ENCODE measurements at regions not wholly inside any gene's neighbourhood (a gene's known extent, or its start where the extent isn't known, plus 50 kb on each side); places are given as distances from the start of the nearest gene placed in this dataset.

DNA sequence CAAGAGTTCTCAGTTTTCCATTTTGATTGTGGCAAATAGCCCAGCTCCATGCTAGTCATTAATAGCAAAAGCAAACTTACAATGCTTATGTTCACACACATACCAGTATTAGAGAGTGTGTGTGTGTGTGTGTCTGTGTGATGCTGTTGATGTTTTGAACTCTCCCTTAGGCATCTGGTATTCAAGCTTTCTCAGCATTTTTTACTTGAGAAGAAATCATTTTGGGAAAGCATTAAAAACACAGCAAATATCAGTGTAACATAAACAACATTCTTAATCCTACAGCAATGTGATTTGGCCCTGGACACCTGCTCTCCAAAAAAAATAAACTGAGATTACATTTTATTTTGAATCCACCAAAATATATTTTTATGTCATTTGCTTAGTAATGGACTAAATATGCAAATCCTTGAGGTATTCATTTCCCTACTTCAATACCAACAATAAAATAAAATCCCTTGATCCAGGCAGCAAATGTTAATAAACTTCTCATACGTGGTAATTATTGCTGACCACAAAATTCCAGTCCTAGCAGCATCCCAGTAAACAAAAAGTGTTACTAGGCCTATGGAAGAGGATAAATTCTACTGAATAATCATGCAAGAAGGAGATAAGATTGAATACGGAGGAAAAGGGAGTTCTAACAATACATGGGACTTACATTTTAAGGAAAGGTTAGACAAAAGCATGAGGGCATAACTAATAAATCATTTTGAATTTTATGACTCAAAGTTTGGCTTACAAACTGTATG lies 249.5 kb upstream of the CLEC14A start (continued):
- TF ChIP-seq, protein P1, sequence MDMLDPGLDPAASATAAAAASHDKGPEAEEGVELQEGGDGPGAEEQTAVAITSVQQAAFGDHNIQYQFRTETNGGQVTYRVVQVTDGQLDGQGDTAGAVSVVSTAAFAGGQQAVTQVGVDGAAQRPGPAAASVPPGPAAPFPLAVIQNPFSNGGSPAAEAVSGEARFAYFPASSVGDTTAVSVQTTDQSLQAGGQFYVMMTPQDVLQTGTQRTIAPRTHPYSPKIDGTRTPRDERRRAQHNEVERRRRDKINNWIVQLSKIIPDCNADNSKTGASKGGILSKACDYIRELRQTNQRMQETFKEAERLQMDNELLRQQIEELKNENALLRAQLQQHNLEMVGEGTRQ (IDR thresholded peaks at IDR 0.05; ENCODE audit: low read depth, low read length) = no peak

DNA sequence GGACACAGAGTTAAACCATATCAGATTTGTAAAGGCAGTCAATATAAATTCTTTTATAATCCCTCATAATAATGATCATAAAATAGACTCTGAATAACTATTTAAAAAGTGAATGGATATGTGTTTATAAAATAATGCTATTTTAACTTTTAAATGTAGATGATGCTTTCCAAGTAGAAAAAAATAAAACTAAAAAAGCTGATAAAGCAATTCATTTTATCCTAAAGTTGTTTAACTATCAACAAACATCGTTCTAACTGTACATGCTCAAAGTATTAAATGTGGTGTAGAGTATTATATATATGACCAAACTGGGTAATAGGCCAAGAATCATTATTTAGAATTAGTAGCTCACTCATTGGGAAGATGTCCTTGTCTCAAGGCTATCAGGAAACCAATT lies 248.3 kb upstream of the CLEC14A start:
- Histone ChIP-seq H2BK120ac (ENCODE audit: low read depth, low read length) (no peak overlapping the region), H4K8ac (ENCODE audit: low read depth in 2 of 2, low read length in 2 of 2) (no peak overlapping the region), H3K27ac (ENCODE audit: insufficient read depth, low read length) (no peak overlapping the region), H3K56ac (ENCODE audit: extremely low read depth, insufficient read depth, low read length) (no peak overlapping the region), H3K14ac (replicated peaks; ENCODE audit: low read depth, low read length) (no peak overlapping the region), H2AK5ac (ENCODE audit: low read depth, low read length) (no peak overlapping the region), H3K27me3 (ENCODE audit: control insufficient read depth, insufficient read depth, low read length) (no peaks in the 10 kb centered on the region), H3K9me1 (ENCODE audit: insufficient read depth, low read length) (no peaks in the 10 kb centered on the region), H2BK20ac (ENCODE audit: low read depth, low read length) (no peak overlapping the region), H3K18ac (ENCODE audit: low read depth, low read length) (no peak overlapping the region), H3K4ac (ENCODE audit: low read depth, low read length) (no peak overlapping the region), H3K4me3 (ENCODE audit: insufficient read depth, low read depth, low read length) (no peak overlapping the region), H2AFZ (replicated peaks; ENCODE audit: low read length, poor library complexity) (no peak overlapping the region), H3K9ac (ENCODE audit: low read depth, low read length) (no peak overlapping the region), H4K5ac (ENCODE audit: low read depth, low read length) (no peak overlapping the region), H3K36me3 (ENCODE audit: control insufficient read depth, insufficient read depth, low read length) (no peaks in the 10 kb centered on the region), H2AK9ac (replicated peaks; ENCODE audit: low read depth, low read length, poor library complexity) (no peak overlapping the region), H3K23ac (ENCODE audit: low read depth, low read length) (no peak overlapping the region), H3K79me1 (ENCODE audit: low read depth in 1 of 2, low read length in 2 of 2) (no peaks in the 10 kb centered on the region), H2BK15ac (ENCODE audit: low read depth, low read length) (no peak overlapping the region), H2BK5ac (ENCODE audit: low read depth, low read length, poor library complexity, severe bottlenecking) (no peak overlapping the region), H4K91ac (ENCODE audit: insufficient read depth, low read depth, low read length) (no peak overlapping the region), H3K4me2 (ENCODE audit: low read depth, low read length) (no peak overlapping the region), H3K4me1 (ENCODE audit: control insufficient read depth, insufficient read depth, low read length) (peaks cover 7% of the 10 kb centered on the region; the same call in 1 of the 2 replicates), H4K20me1 (ENCODE audit: insufficient read depth, low read length) (no peaks in the 10 kb centered on the region), H3K9me3 (ENCODE audit: control insufficient read depth, insufficient read depth, low read length) (no peaks in the 10 kb centered on the region)
- BruUV-seq (replicated peaks) = no TSS peak
- ATAC-seq (ENCODE audit: low read depth) (no peak), DNase-seq (no peak)
- WGBS, 2 experiments (ENCODE audit: extremely low coverage in 2 of 2, insufficient read length in 1 of 2) = no CpG with 5 or more reads among the region's 1 CpG
- intact Hi-C loops (cut with micrococcal nuclease) = no loop called here
- CTCF ChIA-PET = no interaction called here
- in situ Hi-C loops (cut with MboI; ENCODE audit: low sequenced_read_pairs) = no loop called here
- POLR2A ChIA-PET (ENCODE audit: unreplicated experiment) = no interaction called here
- dilution Hi-C loops (cut with HindIII; ENCODE audit: low sequenced_read_pairs, unreplicated experiment) = no loop called here
- TF ChIP-seq SMC3 (IDR thresholded peaks at IDR 0.05; ENCODE audit: low read depth, low read length) = no peak
- no peak for TF ChIP-seq RAD21 (IDR thresholded peaks at IDR 0.05; ENCODE audit: low read length)
- TF ChIP-seq, protein P2, sequence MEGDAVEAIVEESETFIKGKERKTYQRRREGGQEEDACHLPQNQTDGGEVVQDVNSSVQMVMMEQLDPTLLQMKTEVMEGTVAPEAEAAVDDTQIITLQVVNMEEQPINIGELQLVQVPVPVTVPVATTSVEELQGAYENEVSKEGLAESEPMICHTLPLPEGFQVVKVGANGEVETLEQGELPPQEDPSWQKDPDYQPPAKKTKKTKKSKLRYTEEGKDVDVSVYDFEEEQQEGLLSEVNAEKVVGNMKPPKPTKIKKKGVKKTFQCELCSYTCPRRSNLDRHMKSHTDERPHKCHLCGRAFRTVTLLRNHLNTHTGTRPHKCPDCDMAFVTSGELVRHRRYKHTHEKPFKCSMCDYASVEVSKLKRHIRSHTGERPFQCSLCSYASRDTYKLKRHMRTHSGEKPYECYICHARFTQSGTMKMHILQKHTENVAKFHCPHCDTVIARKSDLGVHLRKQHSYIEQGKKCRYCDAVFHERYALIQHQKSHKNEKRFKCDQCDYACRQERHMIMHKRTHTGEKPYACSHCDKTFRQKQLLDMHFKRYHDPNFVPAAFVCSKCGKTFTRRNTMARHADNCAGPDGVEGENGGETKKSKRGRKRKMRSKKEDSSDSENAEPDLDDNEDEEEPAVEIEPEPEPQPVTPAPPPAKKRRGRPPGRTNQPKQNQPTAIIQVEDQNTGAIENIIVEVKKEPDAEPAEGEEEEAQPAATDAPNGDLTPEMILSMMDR (conservative IDR thresholded peaks at IDR 0.05; ENCODE audit: low read depth, low read length) = no peak
- no peak for TF ChIP-seq RCOR1 (IDR thresholded peaks at IDR 0.05; ENCODE audit: insufficient replicate concordance, low read length)
- TF ChIP-seq POLR2A (IDR thresholded peaks at IDR 0.05; ENCODE audit: low read depth, low read length) = no peak
- TF ChIP-seq CHD1 (IDR thresholded peaks at IDR 0.05; ENCODE audit: low read depth, low read length) = no peak
- TF ChIP-seq, protein P3, sequence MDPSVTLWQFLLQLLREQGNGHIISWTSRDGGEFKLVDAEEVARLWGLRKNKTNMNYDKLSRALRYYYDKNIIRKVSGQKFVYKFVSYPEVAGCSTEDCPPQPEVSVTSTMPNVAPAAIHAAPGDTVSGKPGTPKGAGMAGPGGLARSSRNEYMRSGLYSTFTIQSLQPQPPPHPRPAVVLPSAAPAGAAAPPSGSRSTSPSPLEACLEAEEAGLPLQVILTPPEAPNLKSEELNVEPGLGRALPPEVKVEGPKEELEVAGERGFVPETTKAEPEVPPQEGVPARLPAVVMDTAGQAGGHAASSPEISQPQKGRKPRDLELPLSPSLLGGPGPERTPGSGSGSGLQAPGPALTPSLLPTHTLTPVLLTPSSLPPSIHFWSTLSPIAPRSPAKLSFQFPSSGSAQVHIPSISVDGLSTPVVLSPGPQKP (IDR thresholded peaks at IDR 0.05; ENCODE audit: borderline replicate concordance, low read depth, low read length) = no peak
- no peak for TF ChIP-seq NFE2L2 (IDR thresholded peaks at IDR 0.05; ENCODE audit: low read depth, low read length)
- TF ChIP-seq MAZ (IDR thresholded peaks at IDR 0.05; ENCODE audit: borderline replicate concordance, low read depth, low read length) = no peak
- no peak for TF ChIP-seq FOS (IDR thresholded peaks at IDR 0.05; ENCODE audit: low read depth, low read length)
- TF ChIP-seq BHLHE40 (IDR thresholded peaks at IDR 0.05; ENCODE audit: low read depth, low read length) = no peak
- TF ChIP-seq, protein P1 (IDR thresholded peaks at IDR 0.05; ENCODE audit: low read depth, low read length) = no peak
